Small intestine (tissue), 7 donors: ENCODE measurements at regions not wholly inside any gene's neighbourhood (a gene's known extent, or its start where the extent isn't known, plus 50 kb on each side); places are given as distances from the start of the nearest gene placed in this dataset.
A peak's percentile ranks its signal among the peaks of the same experiment; 100 is the strongest.

ENCODE experiments used
- DNase-seq, 2 donors: peaks; one replicate each; pipeline versions ENCODE4 v3.0.0 to v3.0.0-alpha.2; 2013
- FAIRE-seq: peaks from 2 replicates; lab custom pipeline; 2012; peaks lifted over from hg19 to GRCh38; lab: Jason Lieb, UNC
- H3K27ac ChIP-seq, 3 donors: one replicate each; pipeline ENCODE4 v1.5.1; 2013; ENCODE audit warnings: low read length in 2 of 3, mild to moderate bottlenecking in 2 of 3, control low read depth in 1 of 3, inconsistent platforms in 1 of 3, low read depth in 1 of 3, moderate library complexity in 1 of 3
- H3K27me3 ChIP-seq, 3 donors: one replicate each; pipeline ENCODE4 v1.6.1; 2013; ENCODE audit warnings: low read length in 3 of 3, inconsistent platforms in 1 of 3; ENCODE audit not compliant: control insufficient read depth in 3 of 3, insufficient read depth in 3 of 3
- H3K36me3 ChIP-seq, 3 donors: one replicate each; pipeline ENCODE4 v1.6.1; 2013; ENCODE audit warnings: low read length in 3 of 3, inconsistent platforms in 1 of 3, low read depth in 1 of 3, mild to moderate bottlenecking in 1 of 3, moderate library complexity in 1 of 3; ENCODE audit not compliant: control insufficient read depth in 3 of 3, insufficient read depth in 2 of 3
- H3K4me1 ChIP-seq, 3 donors: one replicate each; pipeline ENCODE4 v1.6.1; 2013; ENCODE audit warnings: low read length in 2 of 3, inconsistent platforms in 1 of 3, low read depth in 1 of 3, mild to moderate bottlenecking in 1 of 3, moderate library complexity in 1 of 3; ENCODE audit not compliant: control insufficient read depth in 3 of 3, insufficient read depth in 2 of 3
- H3K4me3 ChIP-seq, 3 donors: one replicate each; pipeline ENCODE4 v1.5.1; 2013; ENCODE audit warnings: low read length in 3 of 3, control low read depth in 1 of 3, inconsistent platforms in 1 of 3, low read depth in 1 of 3, mild to moderate bottlenecking in 1 of 3, moderate library complexity in 1 of 3
- H3K9me3 ChIP-seq, 2 donors: one replicate each; pipeline ENCODE4 v1.6.1; 2013; ENCODE audit warnings: low read depth in 1 of 2, low read length in 1 of 2; ENCODE audit not compliant: control insufficient read depth in 2 of 2, insufficient read depth in 1 of 2
- WGBS, 3 donors: extraction: QIAGEN DNeasy Blood & Tissue Kit; methylation state at CpG; one replicate each; pipeline ENCODE4 v1.1.7; 2013; 5-methylcytosine and 5-hydroxymethylcytosine counted together
- donor health status: healthy with polysubstance abuse.
- donor health status: control.
- donor health status: control.
- donor health status: Bipolar disorder and iron deficiency.
- donor health status: healthy.

DNA sequence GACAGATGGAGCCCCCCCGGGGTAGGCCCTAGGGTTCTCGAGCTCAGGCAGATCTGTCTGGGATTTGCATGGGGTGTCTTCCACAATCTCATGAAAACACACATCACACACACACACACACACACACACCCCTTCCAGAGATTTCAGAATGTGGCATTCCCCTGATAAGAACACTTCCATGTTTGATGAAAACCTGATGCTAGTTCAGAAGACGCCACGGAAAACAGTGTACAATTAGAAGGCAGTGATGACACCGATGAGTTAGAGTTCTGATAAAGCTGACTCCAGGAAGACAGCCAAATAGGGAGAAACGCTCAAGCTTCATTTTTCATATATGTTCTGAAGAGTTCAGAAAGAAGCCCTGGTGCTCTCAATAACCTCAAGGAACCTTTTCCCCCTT lies 438.7 kb upstream of the JARID2 start:
- Histone ChIP-seq H3K27ac (no peak overlapping the region), H3K27me3 (no peaks in the 10 kb centered on the region), H3K36me3 (no peaks in the 10 kb centered on the region), H3K9me3 (peaks cover 0 to 16% of the 10 kb centered on the region in 2 donors), H3K4me1 (peaks cover 0 to 12% (median 4%) of the 10 kb centered on the region in 3 donors), H3K4me3 (no peak overlapping the region)
- DNase-seq (no peak), FAIRE-seq (no peak)
- WGBS, 3 donors: 89 to 95% (median 89%) methylated on average over 6 of the region's 6 CpGs

DNA sequence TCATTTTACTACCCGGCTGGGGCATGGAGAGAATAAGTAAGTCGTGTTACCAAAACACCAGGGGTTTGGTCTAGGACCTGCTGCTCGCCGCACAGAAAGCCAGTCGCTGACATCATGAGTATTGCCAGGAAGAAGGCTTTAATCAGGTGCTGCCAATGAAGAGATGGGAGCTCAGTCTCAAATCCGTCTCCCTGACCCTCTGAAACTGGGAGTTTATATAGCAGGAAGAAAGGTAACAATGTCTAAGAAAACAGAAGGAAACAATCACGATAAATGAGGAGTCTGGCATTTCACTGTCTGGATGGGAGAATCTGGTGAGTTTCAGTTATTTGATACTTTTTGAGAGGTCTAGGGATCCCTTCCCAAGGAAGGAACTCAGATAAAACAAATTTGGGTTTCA lies 437.9 kb upstream of the JARID2 start:
- peaks cover 0 to 16% of the 10 kb centered on the region in 2 donors for H3K9me3 ChIP-seq
- DNase-seq (no peak), FAIRE-seq (no peak)
- no peak overlapping the region for H3K27ac ChIP-seq
- WGBS, 3 donors: 93 to 97% (median 96%) methylated on average over 7 of the region's 7 CpGs
- no peak overlapping the region for H3K4me3 ChIP-seq
- peaks cover 0 to 12% (median 4%) of the 10 kb centered on the region in 3 donors for H3K4me1 ChIP-seq
- H3K27me3 ChIP-seq: no peaks in the 10 kb centered on the region
- H3K36me3 ChIP-seq: no peaks in the 10 kb centered on the region

DNA sequence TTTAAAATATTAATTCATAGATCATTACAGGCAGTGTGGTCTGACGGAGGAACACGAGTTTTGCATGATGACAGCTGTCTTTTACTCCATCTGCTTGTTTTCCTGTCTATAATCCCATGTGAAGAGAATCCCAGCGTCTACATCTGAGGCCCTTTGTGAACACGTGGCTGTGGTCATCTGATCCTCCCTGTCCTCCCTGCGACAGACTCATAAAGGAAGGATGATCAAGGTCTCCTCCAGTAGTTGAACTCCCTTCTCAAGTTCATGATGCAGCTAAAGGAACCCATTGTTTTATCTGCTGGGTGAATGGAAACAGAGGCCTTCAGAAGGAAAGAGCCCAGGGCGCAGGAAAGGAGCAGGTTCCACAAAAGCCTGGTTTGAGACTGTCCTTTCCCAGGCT lies 435.8 kb upstream of the JARID2 start:
- H3K4me3 ChIP-seq: no peak overlapping the region
- H3K4me1 ChIP-seq: peaks cover 0 to 2% (median 0%) of the 10 kb centered on the region in 3 donors
- DNase-seq (no peak), FAIRE-seq (no peak)
- peaks cover 0 to 11% of the 10 kb centered on the region in 2 donors for H3K9me3 ChIP-seq
- WGBS, 3 donors: 83 to 93% (median 88%) methylated on average over 6 of the region's 6 CpGs
- H3K27me3 ChIP-seq: no peaks in the 10 kb centered on the region
- H3K27ac ChIP-seq: no peak overlapping the region
- no peaks in the 10 kb centered on the region for H3K36me3 ChIP-seq

DNA sequence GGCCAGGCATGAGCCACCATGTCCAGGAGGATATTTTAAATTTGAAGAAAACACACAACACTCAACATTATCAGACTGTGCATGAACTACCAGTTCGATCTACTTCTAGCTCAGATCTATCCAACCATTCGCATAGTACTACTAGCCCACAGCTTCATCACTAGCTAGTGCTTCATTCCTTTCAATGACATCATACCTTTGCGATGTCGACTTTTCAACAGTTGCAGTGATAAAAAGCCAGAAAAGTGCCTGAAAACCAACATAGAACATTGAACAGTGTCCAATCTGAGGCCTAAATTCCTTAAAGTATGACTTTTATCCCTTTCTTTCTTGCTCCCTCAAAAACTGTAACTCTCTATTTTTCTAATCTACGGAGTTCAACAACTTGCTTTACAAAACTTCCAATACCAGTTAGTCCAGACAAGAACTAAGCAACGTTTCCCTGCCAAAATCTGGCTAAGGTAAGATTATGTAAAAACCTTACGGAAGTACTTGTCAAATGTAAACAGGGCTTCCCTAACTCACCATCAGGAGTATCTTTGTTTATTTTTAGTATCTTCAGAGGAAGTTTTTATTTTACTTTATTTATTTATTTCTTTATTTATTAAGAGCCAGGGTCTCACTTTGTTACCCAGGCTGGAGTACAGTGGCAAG lies 434.0 kb upstream of the JARID2 start:
- H3K27ac ChIP-seq: no peak overlapping the region
- no peak for DNase-seq
- WGBS, 3 donors: 82 to 87% (median 82%) methylated on average over 7 of the region's 7 CpGs
- H3K36me3 ChIP-seq: no peaks in the 10 kb centered on the region
- no peak overlapping the region for H3K4me3 ChIP-seq
- no peak for FAIRE-seq
- H3K4me1 ChIP-seq: peaks cover 1 to 10% (median 3%) of the 10 kb centered on the region in 3 donors
- peaks cover 0 to 11% of the 10 kb centered on the region in 2 donors for H3K9me3 ChIP-seq
- no peaks in the 10 kb centered on the region for H3K27me3 ChIP-seq

DNA sequence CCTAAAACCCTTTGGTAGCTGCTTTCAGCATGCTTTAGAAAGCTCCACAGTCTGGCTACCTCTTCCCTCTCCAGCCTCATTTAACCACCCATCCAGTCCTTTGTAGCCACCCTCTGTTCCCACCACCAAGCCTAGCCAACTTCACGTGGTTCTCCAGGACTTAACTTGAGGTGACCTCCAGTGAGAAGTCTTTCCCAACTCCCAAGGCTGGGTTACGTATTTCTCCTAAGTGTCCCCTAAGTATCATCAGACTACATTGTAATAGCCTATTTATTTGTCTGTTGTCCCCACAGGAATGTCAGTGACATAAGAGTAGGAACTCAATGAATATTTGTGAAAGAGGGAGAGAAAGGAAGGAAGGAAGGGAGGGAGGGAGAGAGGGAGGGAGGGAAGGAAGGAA lies 431.9 kb upstream of the JARID2 start:
- H3K9me3 ChIP-seq: no peaks in the 10 kb centered on the region
- FAIRE-seq (no peak), DNase-seq (no peak)
- H3K27me3 ChIP-seq: no peaks in the 10 kb centered on the region
- H3K4me1 ChIP-seq: peaks cover 3 to 22% (median 6%) of the 10 kb centered on the region in 3 donors
- H3K27ac ChIP-seq: no peak overlapping the region
- H3K4me3 ChIP-seq: no peak overlapping the region
- H3K36me3 ChIP-seq: no peaks in the 10 kb centered on the region
- WGBS, 3 donors: 86 to 91% (median 89%) methylated on average over 2 of the region's 2 CpGs

DNA sequence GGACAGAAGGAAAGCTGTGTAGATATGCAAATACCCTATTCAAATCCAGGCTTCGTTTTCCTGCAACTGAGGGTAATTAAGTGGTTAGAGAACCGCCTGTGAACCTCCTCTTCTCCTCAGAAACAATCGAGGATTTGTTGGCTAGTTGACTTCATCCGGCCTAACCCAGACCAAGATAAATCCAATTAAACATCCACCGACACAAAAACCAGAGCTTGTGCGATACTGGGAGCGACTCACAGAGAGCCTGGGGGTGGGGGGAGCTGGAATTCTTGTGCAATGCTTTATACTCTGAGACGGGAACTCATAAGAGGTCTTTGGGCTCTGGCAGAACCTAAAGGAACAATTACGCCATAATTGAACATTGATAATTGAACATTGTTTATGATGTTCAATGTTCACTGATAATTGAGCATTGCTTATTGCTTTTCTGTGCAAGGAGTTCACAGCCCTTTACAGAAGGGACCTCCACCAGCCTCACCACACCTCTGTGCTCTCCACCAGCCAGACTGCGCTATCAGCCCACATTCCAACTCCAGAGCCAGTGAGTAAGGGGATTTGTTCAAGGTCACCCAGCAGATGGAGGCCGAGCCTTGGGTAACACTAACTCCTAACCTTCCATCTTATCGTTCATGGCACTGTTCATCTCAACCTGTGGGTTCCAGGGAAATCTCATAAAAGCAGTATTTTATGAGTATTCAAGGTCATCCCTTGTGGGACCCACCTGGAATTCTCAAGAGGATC lies 429.6 kb upstream of the JARID2 start:
- no peaks in the 10 kb centered on the region for H3K9me3 ChIP-seq
- H3K27ac ChIP-seq: peak overlapping the region; percentile 10 to 80 (median 59)
- DNase-seq (peak; percentile 61 to 84), FAIRE-seq (no peak)
- H3K4me1 ChIP-seq: peaks cover 3 to 27% (median 6%) of the 10 kb centered on the region in 3 donors
- no peaks in the 10 kb centered on the region for H3K36me3 ChIP-seq
- 16 to 61% (median 35%) methylated on average over 12 of the region's 12 CpGs for WGBS, 3 donors
- no peak overlapping the region for H3K4me3 ChIP-seq
- no peaks in the 10 kb centered on the region for H3K27me3 ChIP-seq

DNA sequence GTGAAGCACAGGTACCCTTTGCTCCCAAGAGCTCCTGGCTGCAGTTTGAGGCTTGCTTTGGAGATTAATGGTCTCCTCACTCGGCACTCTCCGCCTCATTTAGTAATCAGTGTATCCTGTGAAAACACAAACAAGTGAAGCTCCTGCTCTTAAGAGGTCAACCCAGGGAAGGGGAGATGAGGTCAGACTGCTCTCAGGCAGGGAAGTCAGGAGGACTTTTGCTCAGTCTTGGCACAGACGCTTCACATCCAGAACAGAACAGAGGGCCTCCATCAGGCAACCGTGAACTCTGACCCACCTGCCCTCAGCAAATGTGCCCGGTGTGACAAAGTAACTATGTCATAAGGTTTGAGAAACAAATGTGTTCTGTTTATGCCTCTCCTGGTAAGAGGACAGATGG lies 428.8 kb upstream of the JARID2 start:
- Histone ChIP-seq H3K4me1 (peaks cover 3 to 27% (median 6%) of the 10 kb centered on the region in 3 donors), H3K27ac (peak overlapping the region in 2 of 3 donors; percentile 59 to 80), H3K9me3 (no peaks in the 10 kb centered on the region), H3K36me3 (no peaks in the 10 kb centered on the region), H3K27me3 (no peaks in the 10 kb centered on the region), H3K4me3 (no peak overlapping the region)
- 30 to 62% (median 35%) methylated on average over 5 of the region's 5 CpGs for WGBS, 3 donors
- FAIRE-seq: no peak
- DNase-seq: peak; percentile 35 to 80

DNA sequence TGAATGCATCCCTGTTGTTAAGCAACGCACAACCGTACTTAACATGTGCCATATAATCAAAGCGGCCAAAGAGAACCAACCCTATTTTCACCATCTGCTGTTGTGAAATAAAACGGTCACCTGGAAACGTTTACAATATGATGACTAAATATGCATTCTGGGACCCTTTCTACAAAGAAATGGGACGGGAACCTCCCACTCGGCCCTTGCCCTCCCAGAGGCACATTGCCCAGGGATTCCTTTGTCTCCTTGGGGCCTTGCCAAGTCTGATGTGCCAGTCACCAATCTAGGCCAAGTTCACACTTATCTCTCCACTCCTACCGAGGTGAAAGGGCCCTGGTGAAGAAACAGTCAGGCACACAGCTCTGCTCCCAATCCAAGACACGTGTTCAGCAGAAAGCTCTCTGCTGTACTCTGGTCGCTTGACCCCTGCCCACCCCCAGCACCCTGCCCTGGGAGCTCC lies 427.4 kb upstream of the JARID2 start:
- DNase-seq (peak in 1 of 2 donors; percentile 99), FAIRE-seq (no peak)
- Histone ChIP-seq H3K4me3 (no peak overlapping the region), H3K9me3 (no peaks in the 10 kb centered on the region), H3K27me3 (no peaks in the 10 kb centered on the region), H3K36me3 (no peaks in the 10 kb centered on the region), H3K27ac (peak overlapping the region in 2 of 3 donors; percentile 38 to 80), H3K4me1 (peaks cover 3 to 27% (median 6%) of the 10 kb centered on the region in 3 donors)
- WGBS, 3 donors: 11 to 61% (median 28%) methylated on average over 10 of the region's 10 CpGs
